ENCODE measurements at regions not wholly inside any gene's neighbourhood (a gene's known extent, or its start where the extent isn't known, plus 50 kb on each side); places are given as distances from the start of the nearest gene placed in this dataset.

DNA sequence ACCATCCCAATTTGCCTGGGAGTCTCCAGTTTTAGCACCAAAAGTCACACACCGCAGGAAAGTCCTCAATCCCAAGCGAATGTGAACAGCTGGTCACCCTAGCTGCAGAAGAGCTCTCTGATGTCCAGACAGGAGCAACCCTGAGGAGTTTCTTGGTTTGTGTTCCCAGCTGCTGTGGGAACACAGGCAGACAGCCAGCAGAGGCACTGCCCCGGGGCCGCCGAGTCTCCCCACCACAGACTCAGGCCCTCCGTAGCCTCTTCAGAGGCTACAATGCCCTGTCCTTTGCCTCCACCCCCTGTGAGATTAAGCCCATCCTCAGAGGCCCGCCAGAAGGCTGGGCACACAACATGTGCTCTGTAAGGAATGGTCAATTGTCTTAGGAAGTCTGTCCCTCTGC lies 111.5 kb downstream of the TTC32 start:
- DNase-seq (no peak), ATAC-seq (no peak)
- intact Hi-C loops (cut with micrococcal nuclease): no loop called here

DNA sequence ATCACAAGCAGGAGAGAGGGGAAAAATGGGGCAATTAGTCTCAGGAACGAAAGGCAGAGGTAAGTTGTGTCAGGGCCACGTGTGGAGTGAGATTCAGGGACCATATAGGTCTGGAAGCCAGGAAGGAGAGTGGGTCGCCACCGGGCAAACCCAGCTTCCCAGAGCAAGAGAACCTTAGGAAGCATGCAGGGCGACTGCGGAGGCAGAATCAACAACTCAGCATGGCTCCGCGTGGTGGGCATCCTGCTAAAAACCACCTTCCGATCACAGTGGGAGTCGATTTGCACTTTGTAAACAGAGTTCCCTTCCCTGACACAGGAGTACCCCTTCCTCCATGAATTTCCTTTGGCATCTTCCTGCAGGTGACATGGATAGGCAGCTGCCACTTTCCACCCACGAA lies 114.6 kb downstream of the TTC32 start:
- intact Hi-C loops (cut with micrococcal nuclease): no loop called here
- no peak for ATAC-seq
- no peak for DNase-seq

DNA sequence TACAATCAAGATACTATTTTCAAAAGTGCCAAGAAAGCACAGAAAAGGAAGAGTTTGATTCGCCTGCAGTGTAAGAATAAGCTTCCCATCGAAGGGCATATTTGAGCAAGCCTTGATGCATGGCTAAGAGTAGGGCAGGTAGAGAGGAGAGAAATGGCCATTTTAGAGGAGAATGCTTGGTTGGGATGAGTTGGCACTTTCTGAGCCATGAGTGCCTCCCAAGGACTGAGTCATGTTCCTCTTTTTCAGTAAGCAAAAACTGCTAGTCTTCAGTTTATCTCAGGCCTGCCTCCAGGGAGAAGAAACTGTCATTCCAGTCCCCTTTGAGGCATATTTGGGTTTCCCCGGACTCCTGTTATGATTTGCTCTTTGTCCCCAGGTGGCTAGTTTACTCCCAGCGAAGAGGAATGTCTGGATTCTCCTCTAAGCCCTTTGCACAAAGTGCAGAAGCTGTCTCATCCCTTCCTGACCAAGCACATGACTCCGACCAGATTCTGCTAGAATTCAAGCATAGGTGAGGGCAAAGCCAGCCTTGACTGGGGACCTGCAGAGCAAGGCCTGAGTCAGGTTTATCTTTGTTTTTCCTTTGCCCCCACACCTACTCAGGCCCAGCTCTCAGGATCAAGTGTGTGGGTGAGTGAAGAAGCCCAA lies 115.2 kb downstream of the TTC32 start:
- no peak for DNase-seq
- intact Hi-C loops (cut with micrococcal nuclease): no loop called here

DNA sequence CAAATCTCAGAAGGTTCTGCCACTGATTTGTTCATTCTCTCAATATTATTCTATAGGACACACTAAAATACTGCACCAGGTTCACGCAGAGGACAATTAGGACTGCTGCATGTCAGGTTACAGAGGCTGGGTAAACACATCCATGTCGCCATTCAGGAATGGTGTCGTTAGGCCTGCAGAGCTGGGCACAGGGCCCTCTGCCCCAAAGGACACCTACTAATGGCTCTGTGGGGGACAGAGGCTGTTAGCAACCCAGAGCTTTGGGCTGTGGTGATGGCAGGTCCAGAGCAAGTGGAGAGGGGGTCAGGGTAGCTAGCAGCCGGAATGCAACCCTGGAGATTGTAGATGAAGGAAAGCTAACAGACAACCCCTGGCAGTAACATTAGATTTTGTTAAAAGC lies 115.9 kb downstream of the TTC32 start:
- ATAC-seq (peak; percentile 20), DNase-seq (no peak)
- intact Hi-C loops (cut with micrococcal nuclease): no loop called here

More for the DNA sequence above, 115.2 kb downstream of the TTC32 start:
- ATAC-seq: no peak

DNA sequence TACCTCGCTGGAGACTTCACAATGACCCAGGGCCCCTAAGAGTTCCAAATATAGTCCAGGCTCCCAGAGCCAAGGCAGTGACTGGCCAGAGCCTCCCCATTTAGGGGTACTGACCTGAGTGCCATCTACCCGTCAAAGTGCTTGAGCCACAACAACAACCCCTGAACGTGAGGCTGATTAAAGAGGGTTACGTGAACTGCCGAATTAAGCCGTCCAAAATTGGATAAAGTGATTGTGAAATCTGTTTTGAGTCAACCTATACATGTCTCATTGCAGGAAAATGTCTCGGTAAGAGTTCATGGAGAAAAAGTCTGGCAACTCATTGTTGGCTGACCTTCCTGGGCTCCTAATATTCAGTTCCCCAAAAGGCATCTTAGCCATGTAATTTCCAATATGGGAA lies 116.3 kb downstream of the TTC32 start:
- ATAC-seq (peak; percentile 90), DNase-seq (no peak)

DNA sequence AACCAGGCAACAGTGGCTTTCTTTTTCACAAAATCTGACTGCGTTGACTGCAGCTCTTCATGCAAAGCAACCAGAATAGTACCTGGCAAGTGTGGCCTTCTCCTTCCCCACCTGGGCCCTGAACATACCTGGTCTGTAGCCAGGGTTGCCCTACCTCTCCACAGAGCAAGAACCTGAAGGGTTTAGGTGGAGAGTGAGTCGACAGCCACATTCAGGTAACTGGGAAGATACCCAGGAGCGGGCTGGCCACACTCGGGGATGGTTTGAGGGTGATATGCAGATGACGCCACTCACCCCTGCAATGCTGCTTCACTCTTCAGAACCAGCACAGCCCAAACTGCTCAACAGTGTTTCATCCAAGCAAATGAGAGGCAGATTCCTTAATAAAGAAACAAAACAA lies 117.3 kb downstream of the TTC32 start:
- DNase-seq (no peak), ATAC-seq (no peak)
- intact Hi-C loops (cut with micrococcal nuclease): no loop called here

More for the DNA sequence above, 116.3 kb downstream of the TTC32 start:
- intact Hi-C loops (cut with micrococcal nuclease): no loop called here

DNA sequence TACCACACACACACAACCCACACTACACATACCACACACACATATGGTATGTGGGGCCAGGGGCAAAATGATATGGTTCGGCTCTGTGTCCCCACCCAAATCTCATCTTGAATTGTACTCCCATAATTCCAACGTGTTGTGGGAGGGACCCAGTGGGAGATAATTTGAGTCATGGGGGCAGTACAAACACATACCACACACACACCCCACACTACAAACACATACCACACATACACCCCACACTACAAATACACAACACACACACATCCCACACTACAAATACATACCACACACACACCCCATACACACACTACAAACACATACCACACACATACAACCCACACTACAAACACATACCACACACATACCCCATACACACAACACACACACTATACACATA lies 117.8 kb downstream of the TTC32 start:
- ATAC-seq (no peak), DNase-seq (no peak)
- intact Hi-C loops (cut with micrococcal nuclease): no loop called here

DNA sequence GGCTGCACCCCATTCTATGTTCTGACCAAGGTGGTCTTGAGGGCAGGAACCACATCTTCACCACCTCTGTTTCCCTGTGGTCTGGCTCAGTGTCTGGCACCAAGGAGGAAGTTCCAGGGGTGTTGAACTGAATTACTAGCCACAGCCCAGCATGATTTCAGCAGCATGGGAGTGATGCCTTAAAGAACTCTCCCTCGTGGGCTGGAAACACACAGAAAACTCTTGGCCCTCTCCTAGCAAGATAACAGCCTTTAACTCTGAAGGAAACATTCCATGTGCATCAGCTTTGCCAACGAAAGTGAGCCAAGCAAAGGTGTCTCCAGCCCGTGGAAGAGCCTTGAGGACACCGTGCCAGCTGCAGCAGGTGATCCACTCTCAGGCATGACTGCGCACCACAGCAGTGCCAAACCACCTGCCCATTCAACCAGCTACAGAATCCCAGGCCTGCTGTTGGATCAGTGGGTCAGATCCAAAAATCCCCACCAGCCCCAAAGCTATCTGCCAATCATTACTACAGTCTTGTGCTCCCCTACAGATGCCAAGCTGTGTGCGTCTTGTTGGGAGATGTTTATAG lies 124.8 kb downstream of the TTC32 start:
- intact Hi-C loops (cut with micrococcal nuclease): no loop called here
- DNase-seq (no peak), ATAC-seq (peak; percentile 47)

DNA sequence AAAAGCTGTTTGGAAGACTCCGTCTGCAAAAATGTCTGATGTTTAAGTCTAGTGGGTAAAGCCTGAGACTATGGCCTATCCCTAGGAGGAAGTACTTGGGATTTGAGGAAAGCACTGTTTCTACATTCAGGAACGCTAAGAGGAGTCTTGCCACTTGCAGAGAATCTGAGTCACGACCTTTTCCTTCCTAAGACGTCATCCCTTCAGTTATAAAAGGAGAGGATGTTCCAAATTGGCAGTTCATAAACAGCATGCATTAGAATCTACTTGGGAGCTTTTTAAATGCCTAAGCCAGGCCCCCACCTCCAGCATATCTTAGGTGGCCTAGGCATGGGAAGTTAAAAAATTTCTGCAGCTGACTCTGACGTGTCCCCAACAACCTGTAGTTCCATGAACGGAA lies 125.9 kb downstream of the TTC32 start:
- intact Hi-C loops (cut with micrococcal nuclease): no loop called here
- ATAC-seq (no peak), DNase-seq (no peak)

DNA sequence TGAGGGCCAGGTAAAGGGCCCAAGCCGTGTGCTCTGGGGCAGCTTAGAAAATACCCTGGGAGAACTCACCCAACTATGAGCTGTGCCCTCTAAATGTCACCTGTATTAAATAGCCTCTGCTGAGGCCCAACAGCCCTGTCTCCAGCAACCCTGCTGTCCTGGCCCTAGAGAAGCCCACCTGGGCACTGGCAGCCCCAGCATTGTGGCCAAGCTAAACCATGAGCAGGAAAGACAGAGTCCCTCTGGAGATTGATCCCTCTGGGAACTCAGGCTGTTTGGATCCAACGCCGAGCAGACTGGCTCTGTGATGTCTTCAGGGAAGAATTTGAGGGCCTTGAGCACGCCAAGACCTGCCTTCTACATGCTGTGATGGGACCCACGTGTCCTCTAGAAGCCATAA lies 126.5 kb downstream of the TTC32 start:
- intact Hi-C loops (cut with micrococcal nuclease): no loop called here
- no peak for DNase-seq
- ATAC-seq: no peak

DNA sequence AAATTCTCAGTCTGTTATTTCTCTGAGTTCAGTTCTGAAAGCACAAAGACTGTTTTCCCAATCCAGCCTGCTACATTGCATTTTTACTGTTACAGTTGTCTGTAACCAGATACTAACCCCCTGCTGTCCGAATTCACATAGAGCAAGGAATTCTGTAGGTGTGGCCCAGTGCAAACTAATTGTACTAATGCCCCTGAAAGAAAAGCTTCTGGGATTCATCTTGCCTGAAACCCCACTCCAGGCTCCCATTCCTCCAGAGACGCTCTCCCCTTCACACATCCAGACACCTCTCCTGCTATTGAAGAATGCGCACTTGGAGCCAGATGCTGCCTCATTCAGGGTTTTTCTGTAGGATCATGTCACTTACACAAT lies 127.0 kb downstream of the TTC32 start:
- ATAC-seq (no peak), DNase-seq (no peak)
- intact Hi-C loops (cut with micrococcal nuclease): no loop called here

DNA sequence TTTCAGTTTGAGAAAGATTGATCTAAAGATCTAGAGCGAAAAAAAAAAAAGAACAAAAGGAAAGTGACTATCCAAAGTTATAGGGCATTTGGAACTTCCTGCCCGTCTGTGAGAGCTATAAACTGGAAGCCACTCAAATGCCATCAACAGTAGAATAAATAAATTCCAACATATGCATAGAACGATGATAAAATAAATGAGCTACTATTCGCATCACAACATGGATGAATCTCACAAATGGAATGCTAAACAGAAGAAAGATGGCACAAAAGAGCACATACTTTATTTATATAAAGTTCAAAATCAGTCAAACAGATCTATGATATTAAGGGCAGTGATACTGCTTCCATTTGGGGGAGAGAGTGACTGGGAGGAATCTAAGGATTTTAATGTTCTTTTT lies 128.8 kb downstream of the TTC32 start:
- DNase-seq (no peak), ATAC-seq (no peak)
- intact Hi-C loops (cut with micrococcal nuclease): no loop called here

DNA sequence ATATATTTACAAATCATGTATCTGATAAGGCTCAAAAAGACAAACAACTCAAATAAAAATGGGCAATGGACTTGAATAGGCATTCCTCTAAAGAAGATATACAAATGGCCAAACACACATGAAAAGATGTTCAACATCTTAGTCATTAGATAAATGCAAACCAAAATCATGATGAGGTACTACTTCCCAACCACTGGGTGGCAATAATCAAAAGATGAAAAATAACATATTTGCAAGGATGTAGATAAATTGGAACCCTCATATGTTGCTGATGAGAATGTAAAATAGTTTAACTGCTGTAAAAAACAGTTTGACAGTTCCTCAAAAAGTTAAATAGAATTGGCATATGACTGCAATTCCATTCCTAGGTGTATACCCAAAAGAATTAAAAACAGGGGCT lies 132.3 kb downstream of the TTC32 start:
- ATAC-seq: no peak
- intact Hi-C loops (cut with micrococcal nuclease): no loop called here
- DNase-seq: no peak

DNA sequence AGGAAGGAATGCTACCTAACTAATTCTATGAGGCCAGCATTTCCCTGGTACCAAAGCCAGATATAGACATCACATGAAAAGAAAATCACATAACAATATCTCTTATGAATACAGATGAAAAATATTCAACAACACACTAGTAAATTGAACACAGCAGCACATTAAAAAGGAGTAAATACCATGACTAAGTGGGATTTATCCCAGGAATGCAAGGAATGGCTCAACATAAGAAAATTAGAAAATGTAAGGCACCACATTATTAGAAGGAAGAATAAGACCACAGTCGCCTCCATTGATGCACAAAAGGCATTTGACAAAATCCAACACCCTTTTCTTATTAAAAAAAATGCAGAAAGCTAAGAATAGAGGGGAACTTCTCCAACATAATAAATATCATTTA lies 133.9 kb downstream of the TTC32 start:
- no peak for DNase-seq
- no peak for ATAC-seq
- intact Hi-C loops (cut with micrococcal nuclease): no loop called here

DNA sequence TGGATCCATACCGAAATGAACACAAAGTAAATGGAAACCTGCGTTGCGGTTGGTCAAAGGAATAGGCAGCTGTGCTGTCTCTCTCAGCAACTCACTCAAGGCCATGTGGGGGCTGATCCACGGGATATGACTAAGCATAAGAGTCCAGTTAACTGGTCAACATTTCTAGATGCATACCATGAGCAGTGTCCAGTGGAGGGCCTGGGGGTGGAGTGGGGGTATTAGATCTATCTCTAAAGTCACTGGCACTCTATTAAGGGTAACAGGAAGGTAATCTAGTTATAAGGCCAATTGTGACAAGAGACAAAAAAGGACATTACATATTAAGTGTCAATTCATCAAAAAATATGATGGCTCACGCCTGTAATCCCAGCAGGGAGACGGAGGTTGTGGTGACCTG lies 136.8 kb downstream of the TTC32 start:
- DNase-seq: no peak
- no peak for ATAC-seq
- intact Hi-C loops (cut with micrococcal nuclease): no loop called here

DNA sequence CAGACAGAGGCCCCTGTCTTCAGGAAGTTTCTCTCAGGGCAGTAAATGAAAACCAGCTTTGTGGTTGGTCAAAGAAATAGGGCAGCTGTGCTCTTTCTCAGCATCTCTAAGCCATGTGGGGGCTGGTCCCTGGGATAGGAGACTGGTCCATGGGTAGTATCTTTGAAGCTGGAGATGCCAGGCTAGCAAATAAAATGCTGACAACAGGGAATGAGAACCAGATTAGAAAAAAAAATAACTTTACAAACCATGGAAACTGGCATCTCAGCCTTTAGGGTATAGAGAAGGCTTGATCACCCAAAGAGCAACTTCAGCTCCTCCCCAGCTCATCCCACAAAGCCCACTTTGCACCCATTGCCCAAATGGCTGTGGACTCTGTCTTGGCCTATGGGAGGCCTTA lies 138.1 kb downstream of the TTC32 start:
- ATAC-seq (no peak), DNase-seq (no peak)
- intact Hi-C loops (cut with micrococcal nuclease): no loop called here

DNA sequence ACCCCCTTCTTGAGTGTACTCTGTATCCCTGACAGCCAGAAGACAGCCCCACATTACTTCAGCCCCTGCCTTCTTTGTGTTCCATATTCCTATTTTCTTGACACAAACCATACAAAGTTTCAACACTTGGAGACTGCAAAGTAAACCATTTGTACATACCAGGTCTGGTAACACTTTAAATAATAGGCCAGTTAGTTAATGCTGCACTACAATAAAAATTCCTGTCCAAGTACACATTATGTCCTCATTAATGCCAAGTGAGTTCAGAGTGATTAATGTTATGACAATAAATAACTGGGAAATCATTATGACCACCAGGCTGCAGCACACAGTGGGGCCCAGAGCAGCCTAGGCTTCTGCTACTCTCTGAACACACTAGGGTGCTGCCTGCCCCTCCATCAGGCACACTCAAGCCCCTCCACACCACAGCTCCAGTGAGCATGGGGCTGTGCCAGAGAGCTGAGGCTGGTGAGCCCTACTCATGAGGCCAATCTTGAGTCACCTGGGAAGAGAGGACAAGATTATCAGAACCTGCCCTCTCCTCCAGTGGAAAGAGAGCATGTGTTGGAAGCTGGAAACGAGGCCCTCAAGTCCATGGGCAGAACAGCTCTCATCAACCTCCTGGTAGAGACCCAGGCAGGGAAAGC lies 138.7 kb downstream of the TTC32 start:
- ATAC-seq (no peak), DNase-seq (no peak)
- intact Hi-C loops (cut with micrococcal nuclease): no loop called here

DNA sequence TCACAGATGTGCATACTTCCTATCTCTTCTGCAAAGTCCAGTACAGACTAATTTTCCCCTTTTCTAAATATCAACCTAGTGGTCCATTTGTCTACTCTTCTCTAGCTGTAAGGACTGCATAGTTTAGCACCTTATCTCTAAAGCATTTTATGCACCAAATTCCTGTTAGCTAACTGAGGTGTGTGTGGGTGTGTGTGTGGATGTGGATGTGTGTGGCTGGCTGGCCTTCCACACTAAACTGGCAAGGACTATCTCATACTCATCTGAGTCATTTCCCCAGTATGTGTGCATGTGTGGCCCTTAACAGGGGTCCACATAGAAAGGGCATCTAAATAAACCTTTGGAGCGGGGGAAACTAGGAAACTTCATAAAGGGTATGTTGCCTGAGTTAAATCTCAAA lies 139.6 kb downstream of the TTC32 start:
- ATAC-seq: no peak
- no peak for DNase-seq
- intact Hi-C loops (cut with micrococcal nuclease): no loop called here

DNA sequence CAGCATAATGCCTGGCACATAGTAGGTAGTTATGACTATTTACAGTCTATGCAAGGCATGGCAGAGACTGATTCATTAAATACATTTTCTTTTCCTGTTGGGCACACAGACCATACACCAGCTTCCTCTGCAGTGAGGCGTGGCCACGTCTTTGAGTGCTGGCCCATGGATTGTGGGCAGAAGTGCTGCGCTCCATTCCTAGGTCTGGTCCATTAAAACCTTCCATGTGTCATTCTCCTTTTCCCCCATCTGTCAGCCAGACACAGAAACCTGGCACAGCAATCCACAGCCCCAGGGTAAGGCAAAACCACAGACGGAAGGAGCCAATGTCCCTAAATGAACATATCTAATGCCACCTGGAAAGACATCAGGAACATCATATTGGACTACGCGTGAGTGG lies 141.9 kb downstream of the TTC32 start:
- intact Hi-C loops (cut with micrococcal nuclease): no loop called here
- ATAC-seq (no peak), DNase-seq (no peak)

DNA sequence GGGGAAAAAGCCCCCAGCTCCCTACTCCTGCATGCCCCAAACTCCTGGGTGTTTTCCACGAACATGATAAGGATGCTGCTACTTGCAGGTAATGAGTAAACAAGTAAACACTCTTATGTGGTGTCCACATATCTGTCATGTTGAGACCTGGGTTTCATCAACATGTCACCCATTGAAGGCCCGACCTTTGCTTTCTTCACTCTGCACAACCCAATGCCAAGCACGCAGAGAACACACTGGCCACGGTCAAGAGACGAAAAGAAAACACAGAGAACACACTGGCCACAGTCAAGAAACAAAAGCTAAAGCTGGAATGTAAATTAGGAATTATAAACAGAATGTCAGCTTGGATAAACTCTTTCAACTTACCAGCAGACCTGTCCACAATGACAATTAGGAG lies 143.1 kb downstream of the TTC32 start:
- no peak for DNase-seq
- intact Hi-C loops (cut with micrococcal nuclease): no loop called here
- ATAC-seq: peak; percentile 64

DNA sequence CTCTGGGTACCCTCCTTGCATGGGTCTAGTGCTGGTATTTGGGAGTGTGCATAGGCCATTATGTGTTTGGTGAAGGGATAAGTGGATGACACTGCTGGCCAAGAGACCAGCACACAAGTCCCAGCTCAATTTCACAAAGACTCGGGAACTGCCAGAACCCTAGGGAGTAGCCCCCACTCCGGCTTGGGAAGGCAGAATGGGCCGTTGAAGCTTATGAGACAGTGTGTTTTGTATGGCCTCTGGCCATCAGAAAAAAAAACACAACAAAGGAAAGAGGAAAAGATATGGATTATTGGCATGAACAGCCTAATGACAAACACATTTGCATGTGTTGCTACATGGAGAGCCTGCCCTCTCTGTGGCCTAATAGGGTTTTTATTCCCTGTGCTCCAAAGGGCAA lies 144.2 kb downstream of the TTC32 start:
- DNase-seq: no peak
- no peak for ATAC-seq
- intact Hi-C loops (cut with micrococcal nuclease): no loop called here
